ENCODE measurements at regions not wholly inside any gene's neighbourhood (a gene's known extent, or its start where the extent isn't known, plus 50 kb on each side); places are given as distances from the start of the nearest gene placed in this dataset.
A peak's percentile ranks its signal among the peaks of the same experiment; 100 is the strongest.

GRCh38 chr13:47025791-47026447, 129.1 kb upstream of the HTR2A start:
- no peak for DNase-seq

DNA sequence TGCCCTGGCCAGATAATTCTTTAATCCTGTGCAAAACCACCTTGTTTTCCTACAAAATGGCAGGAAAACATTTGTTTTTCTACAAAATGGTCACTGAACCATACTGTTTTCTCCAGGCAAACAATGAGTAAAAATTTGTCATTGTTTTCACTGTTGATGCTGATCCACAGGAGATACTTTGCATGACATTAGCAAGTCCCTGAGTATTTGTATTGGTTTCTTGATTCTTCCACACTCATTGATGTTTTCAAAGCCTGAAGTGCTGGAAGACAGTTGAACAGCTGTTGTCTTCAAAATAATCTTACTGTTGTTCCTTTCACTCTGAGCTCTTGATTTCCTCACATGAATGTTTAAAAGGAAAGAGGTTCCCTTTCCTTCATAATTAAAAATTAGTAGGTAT, 123.1 kb upstream of the HTR2A start:
- no peak for DNase-seq

DNA sequence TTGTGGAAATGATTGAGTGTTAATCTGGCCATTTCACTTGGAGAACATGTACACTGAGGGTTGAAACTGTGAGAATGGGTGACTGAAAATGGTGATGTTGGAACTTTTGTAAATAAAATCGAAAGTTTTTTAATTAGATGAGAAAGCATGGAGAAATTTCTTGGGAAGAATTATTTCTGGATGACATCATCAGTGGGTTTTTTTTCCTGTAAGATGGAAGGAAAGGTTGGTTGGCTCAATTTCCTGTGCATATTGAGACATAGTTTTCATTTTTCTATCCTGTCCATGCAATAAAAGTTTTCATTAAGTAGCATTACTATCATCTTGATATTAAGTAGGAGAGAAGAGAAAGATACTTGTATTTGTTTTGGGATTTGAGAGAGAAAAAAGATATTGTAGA, 120.6 kb upstream of the HTR2A start:
- DNase-seq: no peak

DNA sequence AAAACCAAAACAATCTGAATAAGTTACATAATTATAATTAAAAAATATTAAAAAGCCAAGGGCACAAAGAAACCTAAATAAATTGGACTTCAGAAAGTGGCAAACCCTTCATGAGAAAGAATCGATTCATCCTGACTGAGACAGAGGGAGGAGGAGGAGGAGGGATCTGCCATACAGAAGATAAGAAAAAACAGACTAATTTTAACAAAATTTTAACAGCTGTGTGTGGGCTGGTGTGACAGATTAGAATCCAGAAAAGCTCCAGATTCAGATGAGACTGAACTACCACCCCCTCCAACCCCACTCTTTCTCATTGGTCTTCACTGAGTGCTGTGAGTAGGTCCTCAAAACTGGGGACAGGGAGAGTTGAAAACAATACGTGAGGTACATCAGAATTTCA, 111.5 kb upstream of the HTR2A start:
- DNase-seq: no peak

- no peak for DNase-seq
Observed at GRCh38 chr13:47005756-47006414, 109.0 kb upstream of the HTR2A start.

GRCh38 chr13:47004540-47004939, 107.7 kb upstream of the HTR2A start:
- DNase-seq: no peak

DNA sequence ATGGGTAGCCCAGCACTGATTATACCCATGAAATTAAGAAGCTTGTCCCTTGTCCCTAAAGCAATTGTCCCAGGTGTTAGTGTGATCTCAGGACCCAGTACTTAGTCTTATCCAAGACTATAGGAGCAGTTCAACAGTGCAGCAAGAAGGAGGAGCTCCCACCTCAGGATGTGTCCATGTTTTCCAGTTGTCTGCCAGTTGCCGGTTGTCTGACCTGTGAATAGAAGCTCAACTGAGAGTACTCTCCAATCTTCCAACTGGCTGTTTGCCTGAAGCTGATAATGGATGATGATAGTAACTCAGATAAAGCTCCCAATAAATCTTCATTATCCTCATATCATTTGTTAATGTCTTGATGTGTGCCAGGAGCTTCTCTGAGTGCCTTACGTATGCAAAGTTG, 107.2 kb upstream of the HTR2A start:
- DNase-seq: no peak

- DNase-seq: no peak
Observed at GRCh38 chr13:47000165-47000564, 103.3 kb upstream of the HTR2A start.

- DNase-seq: no peak
Observed at GRCh38 chr13:46996316-46997030, 99.6 kb upstream of the HTR2A start.

- DNase-seq: no peak
Observed at GRCh38 chr13:46995874-46996273, 99.0 kb upstream of the HTR2A start.

GRCh38 chr13:46994492-46994891, 97.6 kb upstream of the HTR2A start:
- DNase-seq: no peak

DNA sequence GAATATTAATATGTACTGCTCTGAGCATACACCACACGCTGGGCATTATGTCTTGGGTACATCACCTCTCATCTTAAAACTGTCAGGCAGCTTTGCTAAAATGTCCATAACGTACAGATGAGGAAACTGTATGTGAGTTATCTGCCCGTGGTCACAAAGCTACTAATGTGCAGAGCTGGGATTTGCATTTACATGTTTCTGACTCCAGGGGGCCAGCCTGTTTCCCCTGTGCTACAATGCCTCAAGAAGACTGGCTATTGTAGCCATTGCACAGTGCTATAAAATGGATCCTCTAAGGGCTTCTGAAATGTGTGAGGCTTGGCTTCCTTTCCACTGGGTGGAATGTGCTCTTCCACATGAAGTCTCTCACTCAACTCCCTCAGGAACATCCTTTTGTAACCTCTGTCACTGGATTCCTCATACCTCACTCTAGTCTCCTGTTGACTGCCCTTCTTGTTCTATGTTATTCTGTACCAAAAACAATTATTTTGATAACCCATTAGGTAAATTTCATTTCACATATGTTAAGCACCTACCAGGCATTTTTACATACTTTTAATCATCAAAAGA, 95.6 kb upstream of the HTR2A start:
- DNase-seq: peak in 1 of 2 experiments; percentile 36

GRCh38 chr13:46983881-46984280, 87.0 kb upstream of the HTR2A start:
- DNase-seq: no peak

- no peak for DNase-seq
Observed at GRCh38 chr13:46982856-46983582, 86.2 kb upstream of the HTR2A start.

DNA sequence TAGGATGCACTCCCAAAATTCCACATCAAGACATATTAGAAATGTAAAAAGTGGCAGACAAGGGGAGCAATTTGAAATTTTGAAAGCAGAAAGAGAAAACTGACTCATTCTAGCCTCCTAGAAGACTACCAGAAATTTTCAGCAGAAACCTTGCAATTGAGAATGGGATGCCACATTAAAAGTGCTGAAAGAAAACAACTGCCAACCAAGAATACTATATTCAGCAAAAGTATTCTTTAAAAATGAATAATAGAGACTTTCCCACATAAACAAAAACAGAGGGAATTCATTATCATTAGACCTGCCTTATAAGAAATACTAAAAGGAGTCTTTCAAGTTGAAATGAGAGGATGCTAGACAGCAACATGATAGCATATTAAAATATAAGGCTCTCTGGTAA, 78.3 kb upstream of the HTR2A start:
- DNase-seq: no peak

DNA sequence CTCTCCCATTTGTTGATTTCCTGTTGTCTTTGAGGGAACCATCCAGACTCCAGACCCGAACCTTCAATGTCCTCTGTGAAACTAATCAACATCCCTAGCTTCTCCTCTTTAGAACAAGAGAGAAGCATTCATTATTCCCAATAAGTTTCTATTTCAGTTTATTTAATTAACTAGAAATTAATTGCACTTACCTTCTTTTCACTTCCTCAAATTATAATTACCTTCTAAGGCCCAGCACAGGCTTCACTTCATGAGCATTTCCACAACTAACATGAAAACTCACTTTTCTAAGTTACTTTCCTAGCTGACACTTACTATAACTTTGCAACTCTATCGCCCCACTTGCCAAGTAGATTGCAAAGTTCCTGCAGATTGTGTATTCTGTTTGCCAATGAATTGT, 71.6 kb upstream of the HTR2A start:
- DNase-seq: no peak

- DNase-seq: no peak
Observed at GRCh38 chr13:46964789-46965527, 68.1 kb upstream of the HTR2A start.

DNA sequence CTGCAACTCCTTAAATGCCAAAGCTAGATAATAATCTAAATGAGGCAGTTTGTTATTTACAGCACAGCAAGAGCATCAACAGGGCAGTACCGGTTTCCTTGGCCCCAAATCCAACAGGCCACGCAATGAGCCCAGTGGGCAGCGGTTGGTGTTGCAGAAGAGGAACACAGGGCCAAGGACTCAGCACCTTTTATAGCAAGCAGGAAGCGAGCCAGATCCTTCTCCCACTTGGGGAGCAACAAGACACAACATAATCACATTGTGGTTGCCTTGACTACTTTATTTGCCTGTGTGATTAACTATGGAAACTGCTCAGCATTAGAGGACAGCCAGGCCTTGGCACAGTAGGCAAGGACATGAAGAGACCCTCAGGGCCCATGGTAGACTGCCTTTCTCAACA, 67.1 kb upstream of the HTR2A start:
- DNase-seq: no peak

GRCh38 chr13:46962281-46962941, 65.6 kb upstream of the HTR2A start:
- DNase-seq: peak in 1 of 2 experiments; percentile 18

DNA sequence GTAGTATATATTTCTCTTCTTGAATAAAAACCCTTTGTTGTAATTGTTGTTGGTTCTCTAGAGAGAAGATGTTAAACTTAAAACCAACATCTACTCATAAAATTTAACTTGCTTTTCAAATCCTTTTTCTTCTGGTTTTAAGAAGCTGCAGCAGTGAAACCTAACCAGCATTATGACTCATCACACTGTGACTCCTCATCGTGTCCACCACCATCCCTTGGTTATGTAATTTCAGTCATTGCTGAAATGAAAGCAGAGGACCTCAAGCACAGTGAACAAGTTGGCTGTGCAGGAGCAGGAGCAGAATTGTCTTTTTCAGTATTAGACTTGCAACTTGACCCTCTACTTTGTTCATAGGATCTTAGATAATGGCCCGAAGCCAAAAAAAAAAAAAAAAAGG, 64.9 kb upstream of the HTR2A start:
- DNase-seq: peak in 1 of 2 experiments; percentile 19

GRCh38 chr13:46953941-46954340, 57.1 kb upstream of the HTR2A start:
- DNase-seq: no peak

- no peak for DNase-seq
Observed at GRCh38 chr13:46953331-46953730, 56.5 kb upstream of the HTR2A start.

Data from SW 1271 (cell line).